Right ventricle myocardium superior (tissue), 1 donor: ENCODE measurements at regions not wholly inside any gene's neighbourhood (a gene's known extent, or its start where the extent isn't known, plus 50 kb on each side); places are given as distances from the start of the nearest gene placed in this dataset.
"Not testable (repeated sequence)": the region's sequence is repeated elsewhere in the genome, so short reads cannot be mapped to it uniquely, and the experiment has no call there.

Experiments used
- ATAC-seq: fragments of 200-7000 bp; cut with Tn5 transposase; one replicate; pipeline ENCODE4 v1.9.1; 2020; ENCODE audit warnings: mild to moderate bottlenecking; ENCODE audit not compliant: poor library complexity
- DNase-seq: peaks from one replicate; pipeline ENCODE4 v3.0.0-alpha.2; 2020
- intact Hi-C: fragments of 100-400 bp; cut with DNase I; formaldehyde crosslinking; loops from one replicate; pipeline ENCODE4 v1.11.2; 2022
- donor health status: DM: no; HTN: yes; CAD: no; lungs with severe emphysema.

- intact Hi-C loops, result no loop called here
- ATAC-seq, result no peak
- DNase-seq, result no peak
These were observed 241.5 kb upstream of the PIK3R1 start for GRCh38 chr5:67974054-67974453.

GRCh38 chr5:67971971-67972821 lies 243.4 kb upstream of the PIK3R1 start:
- ATAC-seq (peak; percentile 14), DNase-seq (no peak)
- intact Hi-C loops, result no loop called here

DNA sequence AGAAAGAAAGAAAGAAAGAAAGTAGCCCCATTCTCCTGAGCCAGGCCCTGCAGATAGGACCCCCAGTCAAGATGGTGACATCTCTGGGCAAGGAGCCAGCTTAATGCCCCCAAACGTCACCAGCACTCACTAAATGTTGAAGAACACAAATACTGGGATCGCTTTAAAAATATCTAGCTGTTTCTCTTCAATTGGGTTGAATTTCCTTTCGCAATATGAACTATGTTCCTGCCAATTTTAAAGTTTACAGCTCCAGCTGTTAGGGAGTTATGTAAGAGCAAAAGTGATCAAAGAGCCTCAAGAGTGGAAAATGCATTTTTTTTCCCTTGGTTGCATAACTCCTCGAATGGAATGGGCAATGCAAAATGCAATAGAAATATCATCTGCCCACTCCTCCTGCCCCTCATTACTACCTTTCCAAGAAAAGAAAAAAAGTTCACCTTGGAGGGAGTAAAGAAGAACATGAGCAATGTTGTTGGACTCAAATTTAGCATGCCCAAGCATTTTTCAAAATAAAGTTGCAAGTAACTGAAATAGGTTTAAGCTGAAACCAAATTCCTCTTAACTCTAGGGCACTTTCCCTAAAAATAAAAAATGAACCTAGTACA lies 244.2 kb upstream of the PIK3R1 start:
- intact Hi-C loops, result no loop called here
- peak; percentile 86 for ATAC-seq

GRCh38 chr5:67969631-67970030 lies 245.9 kb upstream of the PIK3R1 start:
- ATAC-seq, result no peak
- intact Hi-C loops, result no loop called here
- no peak for DNase-seq

More for the DNA sequence above, 244.2 kb upstream of the PIK3R1 start:
- DNase-seq, result peak; percentile 46

DNA sequence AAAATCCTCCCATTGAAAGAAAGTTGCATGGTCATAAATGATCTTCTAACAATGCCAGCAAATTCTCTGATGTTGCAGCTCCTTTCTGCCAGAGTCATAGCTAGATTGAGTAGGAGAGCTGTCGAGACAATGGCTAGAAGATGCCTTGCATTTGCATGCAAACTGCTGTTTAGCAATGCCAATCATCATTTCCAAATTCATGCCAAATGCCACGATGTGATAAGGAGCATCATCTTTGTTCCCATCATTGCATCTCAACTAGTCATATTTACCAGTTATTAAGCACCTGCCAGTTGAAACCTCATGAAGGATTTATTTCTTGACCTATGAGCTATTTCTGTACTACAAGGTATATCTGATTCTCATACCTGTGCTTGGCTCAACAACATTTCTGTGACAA lies 246.4 kb upstream of the PIK3R1 start:
- intact Hi-C loops, result no loop called here
- ATAC-seq (no peak), DNase-seq (no peak)

- intact Hi-C loops, result no loop called here
- no peak for DNase-seq
- no peak for ATAC-seq
These were observed 248.8 kb upstream of the PIK3R1 start for GRCh38 chr5:67966712-67967111.

DNA sequence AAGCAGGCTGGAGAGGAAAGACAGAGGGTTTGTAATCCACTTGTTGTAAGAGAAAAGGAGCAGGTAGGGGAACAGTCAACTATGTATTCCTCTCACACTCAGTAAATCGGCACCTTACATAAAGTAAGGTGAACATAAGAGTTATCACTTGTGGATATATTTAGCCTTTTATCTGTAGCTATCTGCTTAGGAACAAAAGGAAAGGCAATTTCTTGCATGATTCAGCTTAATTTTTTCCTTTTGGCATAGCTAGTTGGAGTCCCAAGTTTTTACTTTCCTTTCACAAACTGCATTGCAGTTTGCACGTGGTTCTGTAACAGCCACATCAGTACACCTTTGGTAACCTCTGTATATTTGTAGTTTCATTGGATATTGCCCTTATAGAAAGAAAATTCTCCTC lies 250.9 kb upstream of the PIK3R1 start:
- intact Hi-C loops, result no loop called here
- no peak for DNase-seq
- ATAC-seq, result no peak

DNA sequence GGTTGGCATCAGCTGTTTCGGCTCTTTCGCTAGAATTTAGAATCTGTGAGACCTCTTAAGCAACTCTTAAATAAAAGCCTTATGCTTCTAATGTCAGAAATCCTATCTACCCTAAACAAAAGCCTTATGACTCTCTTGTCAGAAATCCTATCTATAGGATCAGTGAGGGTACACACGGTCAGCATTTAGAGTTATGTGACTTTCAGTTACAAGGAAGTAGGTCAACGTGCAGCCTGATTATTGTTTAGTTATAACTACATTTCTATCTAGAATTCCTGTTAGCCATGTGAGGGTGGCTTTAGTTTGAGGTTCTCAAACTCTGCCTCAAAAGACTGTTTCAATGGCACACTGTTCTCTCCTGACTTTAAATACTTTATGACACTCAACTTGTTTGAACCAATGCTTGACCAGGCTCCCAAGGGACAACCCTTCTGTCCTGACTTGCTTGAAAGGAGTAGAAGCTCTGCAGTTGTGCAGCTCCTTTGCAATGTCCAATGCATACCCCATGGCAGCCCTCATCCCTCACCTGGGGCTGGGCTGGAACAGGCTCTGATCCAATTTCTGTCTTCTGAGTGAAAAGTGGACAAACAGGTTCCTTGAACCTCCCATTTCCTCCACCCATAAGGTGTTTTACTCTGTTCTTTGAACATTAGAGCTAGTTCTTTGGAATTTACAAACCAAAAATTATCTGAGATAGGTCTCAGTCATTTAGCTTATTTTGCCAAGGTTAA lies 251.6 kb upstream of the PIK3R1 start:
- ATAC-seq (no peak), DNase-seq (no peak)
- intact Hi-C loops, result no loop called here

- intact Hi-C loops, result no loop called here
- DNase-seq (peak; percentile 50), ATAC-seq (peak; percentile 85)
These were observed 254.6 kb upstream of the PIK3R1 start for GRCh38 chr5:67960939-67961338.

DNA sequence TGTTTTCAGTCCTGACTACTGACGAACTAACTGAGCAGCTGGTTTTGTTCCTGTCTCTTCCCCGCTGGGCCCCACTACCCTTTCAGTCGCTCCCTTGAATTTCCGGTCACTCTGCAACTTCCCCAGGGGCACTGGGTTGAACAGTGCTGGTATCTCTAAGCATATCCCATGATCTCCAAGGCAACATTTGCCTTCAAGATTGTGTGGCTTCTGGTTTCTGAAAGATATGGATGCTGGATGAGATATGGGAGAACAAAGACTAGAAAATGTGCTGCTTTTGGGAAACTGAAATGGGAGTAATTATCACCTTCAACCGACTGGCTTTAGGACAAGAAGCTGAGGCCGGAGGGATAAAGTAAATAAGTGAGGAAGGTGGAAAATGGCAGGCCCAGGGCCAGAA lies 258.2 kb upstream of the PIK3R1 start:
- DNase-seq (no peak), ATAC-seq (no peak)
- intact Hi-C loops, result no loop called here

GRCh38 chr5:67954351-67954750 lies 261.2 kb upstream of the PIK3R1 start:
- intact Hi-C loops, result no loop called here
- DNase-seq, result no peak
- ATAC-seq, result no peak

DNA sequence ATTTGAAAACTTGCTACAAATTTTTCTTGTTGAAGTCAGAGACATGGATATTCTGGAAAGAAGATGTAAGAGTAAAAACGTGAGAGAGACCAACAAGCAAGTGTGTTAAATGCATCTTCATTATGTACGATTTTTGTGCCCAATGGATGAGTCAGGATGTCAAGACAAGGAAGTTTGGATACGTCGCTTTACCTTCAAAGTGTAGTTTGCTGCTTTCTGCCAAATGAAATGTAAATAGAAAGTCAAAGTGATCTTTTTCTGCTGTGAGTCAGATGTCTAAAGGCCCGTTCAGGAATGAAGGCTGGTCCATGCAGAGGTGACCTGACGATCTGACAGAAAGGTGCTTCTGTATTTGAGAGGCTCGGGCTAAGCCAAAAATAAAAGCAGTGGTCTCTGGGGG lies 273.1 kb upstream of the PIK3R1 start:
- DNase-seq (no peak), ATAC-seq (peak; percentile 12)
- intact Hi-C loops, result no loop called here

GRCh38 chr5:67941614-67942401 lies 273.7 kb upstream of the PIK3R1 start:
- DNase-seq (no peak), ATAC-seq (peak; percentile 64)
- intact Hi-C loops, result no loop called here

GRCh38 chr5:67935908-67936566 lies 279.5 kb upstream of the PIK3R1 start:
- ATAC-seq, result no peak
- intact Hi-C loops, result no loop called here
- DNase-seq, result no peak

DNA sequence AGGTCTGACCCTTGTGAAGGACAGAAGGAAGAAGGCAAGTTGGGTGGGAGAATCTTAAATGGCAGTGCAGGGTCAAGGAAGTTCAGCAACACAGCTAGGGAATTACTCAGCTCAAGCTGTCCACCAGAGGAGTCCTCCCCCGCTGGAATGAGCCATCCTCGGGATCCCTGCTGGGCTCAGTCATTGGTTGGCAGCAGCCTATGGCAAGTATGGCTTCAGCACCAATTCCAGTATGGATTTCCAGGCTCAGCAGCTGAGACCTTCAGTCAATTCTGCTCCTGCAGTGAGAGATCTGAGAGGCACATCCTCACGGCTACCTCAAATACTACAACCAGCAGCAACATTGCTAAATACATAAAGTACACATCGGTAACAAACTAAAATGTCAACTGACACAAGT lies 280.6 kb upstream of the PIK3R1 start:
- ATAC-seq, result no peak
- intact Hi-C loops, result no loop called here
- no peak for DNase-seq

- ATAC-seq, result no peak
- intact Hi-C loops, result no loop called here
- no peak for DNase-seq
These were observed 290.0 kb upstream of the PIK3R1 start for GRCh38 chr5:67925511-67925910.

DNA sequence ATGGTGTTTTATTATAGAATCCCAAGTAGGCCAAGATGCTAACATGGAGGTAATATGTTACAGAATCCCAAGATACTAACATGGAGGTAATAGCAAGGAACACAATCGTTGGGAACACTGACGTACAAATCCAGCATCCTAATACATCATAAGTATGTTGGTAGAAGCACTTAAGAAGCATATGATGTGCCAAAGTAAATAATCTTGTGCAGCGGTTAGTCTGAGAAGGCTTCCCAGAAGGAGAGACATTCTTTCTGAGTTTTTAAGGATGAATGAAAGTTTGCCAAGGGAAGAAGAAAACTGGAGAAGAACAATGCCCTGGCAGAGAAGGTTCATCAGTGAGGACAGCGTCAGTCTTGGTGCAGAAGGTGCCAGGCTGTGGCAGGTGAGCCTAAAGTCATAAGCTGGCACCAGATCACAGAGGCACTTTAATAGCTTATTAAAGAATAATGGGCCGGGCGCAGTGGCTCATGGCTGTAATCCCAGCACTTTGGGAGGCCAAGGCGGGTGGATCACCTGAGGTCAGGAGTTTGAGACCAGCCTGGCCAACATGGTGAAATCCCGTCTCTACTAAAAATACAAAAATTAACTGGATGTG lies 294.5 kb upstream of the PIK3R1 start:
- intact Hi-C loops, result no loop called here
- no peak for DNase-seq
- ATAC-seq, result no peak

GRCh38 chr5:67919532-67919931 lies 296.0 kb upstream of the PIK3R1 start:
- intact Hi-C loops, ATAC-seq, DNase-seq: not testable (repeated sequence)
